Astrocyte (in vitro differentiated cells and primary cell): ENCODE measurements at regions not wholly inside any gene's neighbourhood (a gene's known extent, or its start where the extent isn't known, plus 50 kb on each side); places are given as distances from the start of the nearest gene placed in this dataset.

Experiments
- CTCF ChIP-seq: IDR thresholded peaks from 2 replicates; pipeline ENCODE4 v1.5.1; 2011; ENCODE audit warnings: low read depth, mild to moderate bottlenecking, inconsistent platforms, low read length, moderate library complexity; ENCODE audit not compliant: insufficient read depth
- EZH2 ChIP-seq: IDR thresholded peaks from 2 replicates; pipeline ENCODE4 v1.6.1; 2012; ENCODE audit warnings: mild to moderate bottlenecking, low read length, inconsistent platforms; ENCODE audit not compliant: insufficient read depth

DNA sequence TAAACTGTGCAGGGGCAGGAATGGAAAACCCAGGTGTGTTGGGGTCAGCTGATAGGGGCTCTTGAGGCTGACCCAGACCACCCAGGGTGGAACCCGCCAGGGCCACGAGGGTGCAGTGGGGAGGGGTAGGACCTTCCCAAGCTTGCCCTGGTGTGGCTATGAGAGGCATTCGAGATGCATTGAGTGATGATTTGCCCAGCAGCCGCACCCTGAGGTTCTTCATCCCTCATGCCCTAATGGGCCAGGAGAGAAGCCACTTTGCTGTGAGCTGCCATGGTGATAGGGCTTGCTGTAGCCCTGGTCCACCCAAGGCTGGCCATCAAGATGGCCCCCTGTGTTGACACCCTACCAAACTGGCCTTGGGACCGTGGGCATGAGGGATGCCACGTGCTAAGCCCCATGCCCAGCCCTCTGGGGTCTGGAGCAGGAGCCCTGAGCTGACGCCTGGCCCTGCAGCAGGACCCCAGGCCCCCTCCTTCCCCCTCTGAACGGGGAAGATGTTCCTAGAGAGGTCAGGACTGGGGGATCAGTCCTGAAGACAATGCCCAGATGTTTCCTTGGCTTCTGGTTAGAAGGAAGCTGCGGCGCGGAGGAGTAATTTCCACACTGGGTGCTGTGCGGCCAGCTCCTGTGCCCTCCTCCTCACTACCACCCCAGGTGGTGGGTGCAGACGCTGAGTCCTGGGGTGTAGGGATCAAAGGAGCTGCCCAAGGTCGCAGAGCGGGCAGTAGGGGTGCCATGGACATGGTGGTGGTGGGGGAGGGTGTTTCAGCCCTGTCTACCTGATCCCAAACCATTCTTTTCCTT is 122.5 kb upstream of the HDAC4 start:
- TF ChIP-seq EZH2 = no peak
- TF ChIP-seq CTCF = no peak
